Keratinocyte (primary cell): ENCODE measurements at regions not wholly inside any gene's neighbourhood (a gene's known extent, or its start where the extent isn't known, plus 50 kb on each side); places are given as distances from the start of the nearest gene placed in this dataset.

Experiments used
- DNase-seq: peaks from one replicate; pipeline ENCODE4 v3.0.0-alpha.2; 2011; ENCODE audit warnings: low read depth, missing footprints, low spot score
- FAIRE-seq: peaks from 2 replicates; lab custom pipeline; 2011; peaks lifted over from hg19 to GRCh38; lab: Jason Lieb, UNC
- H2AFZ ChIP-seq: 2 replicates; pipeline ENCODE4 v1.6.0; 2012; ENCODE audit warnings: low read length, control low read depth, inconsistent platforms; ENCODE audit not compliant: control insufficient read depth
- H3K27ac ChIP-seq: 2 replicates; pipeline ENCODE4 v1.5.1; 2011; ENCODE audit warnings: low read length; ENCODE audit not compliant: control insufficient read depth, insufficient read depth
- H3K27me3 ChIP-seq: 3 replicates; pipeline ENCODE4 v1.6.0; 2011; ENCODE audit warnings: low read length; ENCODE audit not compliant: control insufficient read depth, insufficient read depth; ENCODE audit errors: extremely low read depth
- H3K36me3 ChIP-seq, 2 experiments: 2 replicates in 1 of 2; 3 replicates in 1 of 2; pipeline ENCODE4 v1.5.1; 2011; ENCODE audit warnings: low read length in 2 of 2, mild to moderate bottlenecking in 1 of 2; ENCODE audit not compliant: control insufficient read depth in 2 of 2, insufficient read depth in 2 of 2; ENCODE audit errors: extremely low read depth in 1 of 2
- H3K4me1 ChIP-seq: 3 replicates; pipeline ENCODE4 v1.5.1; 2011; ENCODE audit warnings: low read length; ENCODE audit not compliant: control insufficient read depth, insufficient read depth; ENCODE audit errors: extremely low read depth
- H3K4me2 ChIP-seq: 3 replicates; pipeline ENCODE4 v1.6.0; 2011; ENCODE audit warnings: low read depth, low read length; ENCODE audit not compliant: control insufficient read depth, insufficient read depth; ENCODE audit errors: extremely low read depth
- H3K4me3 ChIP-seq, 3 experiments: fragments of 200-600 bp in 1 of 3; sonication (generic) in 1 of 3; 2 replicates in 2 of 3; 3 replicates in 1 of 3; pipeline ENCODE4 v1.5.1; 2011 to 2016; ENCODE audit warnings: low read length in 3 of 3, mild to moderate bottlenecking in 3 of 3, control low read depth in 2 of 3, inconsistent platforms in 1 of 3, low read depth in 1 of 3, mixed read lengths in 1 of 3, mixed run types in 1 of 3, moderate library complexity in 1 of 3; ENCODE audit not compliant: control insufficient read depth in 2 of 3, insufficient read depth in 2 of 3; ENCODE audit errors: extremely low read depth in 1 of 3
- H3K79me2 ChIP-seq: 2 replicates; pipeline ENCODE4 v1.6.0; 2012; ENCODE audit warnings: low read length; ENCODE audit not compliant: control insufficient read depth, insufficient read depth
- H3K9ac ChIP-seq: 3 replicates; pipeline ENCODE4 v1.6.0; 2011; ENCODE audit warnings: low read length; ENCODE audit not compliant: control insufficient read depth, insufficient read depth; ENCODE audit errors: extremely low read depth
- H3K9me1 ChIP-seq: 3 replicates; pipeline ENCODE4 v1.6.0; 2011; ENCODE audit warnings: low read length; ENCODE audit not compliant: control insufficient read depth, insufficient read depth; ENCODE audit errors: extremely low read depth
- H3K9me3 ChIP-seq: 2 replicates; pipeline ENCODE4 v1.5.1; 2012; ENCODE audit warnings: low read depth, low read length; ENCODE audit not compliant: control insufficient read depth
- H4K20me1 ChIP-seq: 3 replicates; pipeline ENCODE4 v1.6.0; 2011; ENCODE audit warnings: low read length; ENCODE audit not compliant: control insufficient read depth, insufficient read depth; ENCODE audit errors: extremely low read depth
- EZH2 ChIP-seq: IDR thresholded peaks from one replicate; pipeline ENCODE4 v1.6.1; 2012; ENCODE audit warnings: inconsistent platforms, mild to moderate bottlenecking, low read length, moderate library complexity
- dilution Hi-C: fragments of 300-500 bp; cut with MboI; formaldehyde crosslinking; loops from one replicate; pipeline ENCODE4 v1.7.0; 2020; ENCODE audit warnings: low sequenced_read_pairs; ENCODE audit not compliant: extremely low pct_ligation_motif_present
- TF ChIP-seq, protein P1 (sequence below), 3 experiments: IDR thresholded peaks in 1 of 3; conservative IDR thresholded peaks in 1 of 3; optimal IDR thresholded peaks in 1 of 3; 2 replicates in 2 of 3; 3 replicates in 1 of 3; pipeline versions ENCODE3 to v1.5.1; 2011; ENCODE audit warnings: low read length in 3 of 3, mild to moderate bottlenecking in 3 of 3, moderate library complexity in 2 of 3, control low read depth in 1 of 3, inconsistent platforms in 1 of 3; ENCODE audit not compliant: insufficient read depth in 2 of 3; ENCODE audit errors: extremely low read depth in 1 of 3

DNA sequence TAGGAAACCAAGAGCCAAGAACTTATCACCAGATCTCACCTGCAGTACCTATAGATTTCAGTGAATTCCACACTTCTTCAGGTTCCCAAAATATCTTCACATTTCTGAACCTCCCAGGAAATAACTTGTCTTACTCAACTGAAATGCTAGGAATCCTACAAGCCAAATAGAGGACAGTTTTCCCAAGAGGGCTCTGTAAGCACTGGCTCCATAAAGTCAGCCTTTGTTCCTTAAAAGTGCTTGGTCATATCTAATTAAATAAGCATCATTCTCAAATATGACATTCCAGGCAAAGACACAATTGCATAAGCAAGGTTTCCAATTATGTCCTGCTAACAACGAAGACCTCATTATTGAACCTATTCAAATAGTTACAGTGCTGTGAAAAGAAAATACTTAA is 154.6 kb upstream of the MGAT5 start:
- H3K9me1 ChIP-seq, result no peaks in the 10 kb centered on the region
- no peak overlapping the region for H3K9ac ChIP-seq
- TF ChIP-seq EZH2, result no peak
- TF ChIP-seq, protein P1, sequence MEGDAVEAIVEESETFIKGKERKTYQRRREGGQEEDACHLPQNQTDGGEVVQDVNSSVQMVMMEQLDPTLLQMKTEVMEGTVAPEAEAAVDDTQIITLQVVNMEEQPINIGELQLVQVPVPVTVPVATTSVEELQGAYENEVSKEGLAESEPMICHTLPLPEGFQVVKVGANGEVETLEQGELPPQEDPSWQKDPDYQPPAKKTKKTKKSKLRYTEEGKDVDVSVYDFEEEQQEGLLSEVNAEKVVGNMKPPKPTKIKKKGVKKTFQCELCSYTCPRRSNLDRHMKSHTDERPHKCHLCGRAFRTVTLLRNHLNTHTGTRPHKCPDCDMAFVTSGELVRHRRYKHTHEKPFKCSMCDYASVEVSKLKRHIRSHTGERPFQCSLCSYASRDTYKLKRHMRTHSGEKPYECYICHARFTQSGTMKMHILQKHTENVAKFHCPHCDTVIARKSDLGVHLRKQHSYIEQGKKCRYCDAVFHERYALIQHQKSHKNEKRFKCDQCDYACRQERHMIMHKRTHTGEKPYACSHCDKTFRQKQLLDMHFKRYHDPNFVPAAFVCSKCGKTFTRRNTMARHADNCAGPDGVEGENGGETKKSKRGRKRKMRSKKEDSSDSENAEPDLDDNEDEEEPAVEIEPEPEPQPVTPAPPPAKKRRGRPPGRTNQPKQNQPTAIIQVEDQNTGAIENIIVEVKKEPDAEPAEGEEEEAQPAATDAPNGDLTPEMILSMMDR (optimal IDR thresholded peaks at IDR 0.05 in 1 of 3, IDR thresholded peaks at IDR 0.05 in 1 of 3, conservative IDR thresholded peaks at IDR 0.05 in 1 of 3; ENCODE audit: extremely low read depth in 1 of 3, insufficient read depth in 2 of 3, low read length in 3 of 3), result no peak
- no peak overlapping the region for H3K4me2 ChIP-seq
- DNase-seq (no peak), FAIRE-seq (no peak)
- no peak overlapping the region for H3K27ac ChIP-seq
- no peak overlapping the region for H2AFZ ChIP-seq
- H3K79me2 ChIP-seq, result no peaks in the 10 kb centered on the region
- H3K36me3 ChIP-seq, result no peaks in the 10 kb centered on the region
- dilution Hi-C loops, result no loop called here
- H3K9me3 ChIP-seq, result no peaks in the 10 kb centered on the region
- H3K27me3 ChIP-seq, result peaks cover 5% of the 10 kb centered on the region
- H4K20me1 ChIP-seq, result no peaks in the 10 kb centered on the region
- H3K4me1 ChIP-seq, result no peaks in the 10 kb centered on the region
- no peak overlapping the region for H3K4me3 ChIP-seq

DNA sequence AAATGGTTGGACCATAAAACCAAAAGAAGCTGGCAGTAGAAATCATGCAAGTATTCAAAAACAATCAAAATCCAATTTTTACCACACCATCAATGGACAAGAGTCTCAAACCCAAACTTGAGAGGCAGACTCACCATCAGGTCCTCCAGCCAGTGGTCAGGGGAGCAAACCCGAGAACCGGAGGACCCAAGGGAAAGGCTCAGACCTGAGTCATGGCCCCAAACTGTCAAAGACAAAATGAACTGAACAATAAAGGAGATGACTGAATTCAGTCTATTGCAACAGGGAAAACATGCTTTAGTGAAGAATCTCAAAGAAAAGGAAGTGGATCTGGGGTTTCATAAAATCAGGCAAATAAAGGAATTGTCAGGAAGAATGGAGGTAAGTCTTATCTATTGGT is 150.7 kb upstream of the MGAT5 start:
- dilution Hi-C loops, result no loop called here
- TF ChIP-seq, protein P1 (optimal IDR thresholded peaks at IDR 0.05 in 1 of 3, IDR thresholded peaks at IDR 0.05 in 1 of 3, conservative IDR thresholded peaks at IDR 0.05 in 1 of 3; ENCODE audit: extremely low read depth in 1 of 3, insufficient read depth in 2 of 3, low read length in 3 of 3), result no peak
- no peak for TF ChIP-seq EZH2

More for the DNA sequence above, 150.7 kb upstream of the MGAT5 start:
- Histone ChIP-seq H3K4me1 (no peaks in the 10 kb centered on the region), H3K9ac (no peak overlapping the region), H3K36me3 (no peaks in the 10 kb centered on the region), H3K4me3 (no peak overlapping the region), H2AFZ (no peak overlapping the region), H3K9me3 (no peaks in the 10 kb centered on the region), H3K9me1 (no peaks in the 10 kb centered on the region), H3K27ac (no peak overlapping the region), H3K79me2 (no peaks in the 10 kb centered on the region), H3K4me2 (no peak overlapping the region), H3K27me3 (peaks cover 5% of the 10 kb centered on the region), H4K20me1 (no peaks in the 10 kb centered on the region)
- FAIRE-seq (no peak), DNase-seq (no peak)
